Retinal pigment epithelial cell (primary cell): ENCODE measurements at regions not wholly inside any gene's neighbourhood (a gene's known extent, or its start where the extent isn't known, plus 50 kb on each side); places are given as distances from the start of the nearest gene placed in this dataset.
"Not testable (repeated sequence)": the region's sequence is repeated elsewhere in the genome, so short reads cannot be mapped to it uniquely, and the experiment has no call there.

Experiments
- DNase-seq: peaks from one replicate; pipeline ENCODE4 v3.0.0-alpha.2; 2010; ENCODE audit warnings: low read depth
- H3K4me3 ChIP-seq: 2 replicates; pipeline ENCODE4 v1.5.1; 2011; ENCODE audit warnings: mild to moderate bottlenecking, low read length, control low read depth, moderate library complexity
- CTCF ChIP-seq: conservative IDR thresholded peaks from 2 replicates; pipeline ENCODE4 v1.5.1; 2011; ENCODE audit warnings: low read depth, low read length, control low read depth, inconsistent platforms

DNA sequence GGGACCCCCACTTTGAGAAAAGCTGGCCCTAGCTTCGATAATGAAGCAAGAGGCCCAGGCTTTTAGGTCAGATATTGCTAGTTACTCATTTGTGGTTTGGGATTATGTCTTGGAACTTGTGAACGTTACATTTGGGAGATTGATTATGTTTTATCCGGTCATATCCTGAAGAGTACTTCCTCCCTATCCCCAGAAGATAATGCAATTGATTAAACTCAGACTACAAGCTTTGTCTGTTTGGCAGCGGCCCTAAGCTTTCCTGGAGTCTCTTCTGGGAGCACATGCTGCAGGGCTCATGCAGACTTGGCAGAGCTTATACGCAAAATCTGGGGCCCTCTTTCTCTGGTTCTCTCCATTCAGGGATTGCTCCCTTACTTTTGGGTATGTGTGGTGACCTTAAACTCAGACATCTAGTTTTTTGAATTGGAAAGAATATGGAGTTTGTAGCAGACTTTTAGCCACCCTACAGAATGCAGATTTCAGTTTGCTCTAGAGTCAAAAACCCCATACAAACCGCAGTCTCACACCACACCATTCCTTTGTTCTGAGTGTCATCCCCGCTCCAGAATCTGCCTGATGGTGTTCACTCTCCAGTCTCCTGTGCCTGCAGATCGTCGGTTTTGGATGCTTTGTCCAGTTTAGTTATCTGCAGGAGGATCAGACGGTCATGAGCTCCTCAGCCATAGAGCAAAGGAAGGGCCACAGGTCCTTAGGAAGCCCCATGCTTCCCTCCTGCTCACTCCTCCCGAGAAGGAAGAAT is 449.5 kb upstream of the TRPC7 start:
- no peak overlapping the region for H3K4me3 ChIP-seq
- no peak for TF ChIP-seq CTCF
- no peak for DNase-seq

GRCh38 chr5:136812270-136812669 is 446.9 kb upstream of the TRPC7 start:
- H3K4me3 ChIP-seq, DNase-seq: not testable (repeated sequence)

- no peak overlapping the region for H3K4me3 ChIP-seq
- TF ChIP-seq CTCF: no peak
- DNase-seq: no peak
Observed at GRCh38 chr5:136811551-136811950, 446.2 kb upstream of the TRPC7 start.

GRCh38 chr5:136811086-136811485 is 445.7 kb upstream of the TRPC7 start:
- no peak for DNase-seq
- H3K4me3 ChIP-seq: no peak overlapping the region
- no peak for TF ChIP-seq CTCF

DNA sequence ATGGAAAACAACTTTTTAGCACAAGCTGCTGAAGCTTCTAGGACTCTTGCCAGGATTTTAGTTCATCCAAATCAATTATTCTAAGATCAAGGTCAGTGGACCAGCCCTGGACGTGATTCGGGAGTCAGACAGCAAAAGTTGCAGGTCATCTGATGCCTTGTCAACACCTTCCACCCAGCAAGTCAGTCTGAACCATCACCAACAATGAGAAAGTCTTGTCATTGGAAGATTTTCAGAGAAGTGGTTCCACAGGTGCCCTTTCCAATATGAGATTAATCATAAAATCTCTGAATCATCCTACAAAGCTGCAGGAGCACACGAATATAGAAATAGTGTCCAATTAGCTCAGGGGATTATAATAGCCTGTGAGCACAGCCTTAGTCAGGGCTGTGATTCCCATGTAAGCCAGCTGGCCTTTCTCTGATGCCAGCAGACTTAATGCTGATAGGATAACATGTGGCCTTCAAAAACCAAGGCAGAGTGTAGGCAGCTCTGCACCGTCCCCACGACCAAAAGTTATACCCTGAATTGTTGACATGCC is 445.0 kb upstream of the TRPC7 start:
- no peak overlapping the region for H3K4me3 ChIP-seq
- no peak for TF ChIP-seq CTCF
- DNase-seq: peak; percentile 77

- no peak for DNase-seq
- TF ChIP-seq CTCF: no peak
- H3K4me3 ChIP-seq: no peak overlapping the region
Observed at GRCh38 chr5:136809382-136809781, 444.0 kb upstream of the TRPC7 start.

- H3K4me3 ChIP-seq: no peak overlapping the region
- DNase-seq: no peak
- TF ChIP-seq CTCF: no peak
Observed at GRCh38 chr5:136808756-136809155, 443.4 kb upstream of the TRPC7 start.
